ENCODE measurements at regions not wholly inside any gene's neighbourhood (a gene's known extent, or its start where the extent isn't known, plus 50 kb on each side); places are given as distances from the start of the nearest gene placed in this dataset.

DNA sequence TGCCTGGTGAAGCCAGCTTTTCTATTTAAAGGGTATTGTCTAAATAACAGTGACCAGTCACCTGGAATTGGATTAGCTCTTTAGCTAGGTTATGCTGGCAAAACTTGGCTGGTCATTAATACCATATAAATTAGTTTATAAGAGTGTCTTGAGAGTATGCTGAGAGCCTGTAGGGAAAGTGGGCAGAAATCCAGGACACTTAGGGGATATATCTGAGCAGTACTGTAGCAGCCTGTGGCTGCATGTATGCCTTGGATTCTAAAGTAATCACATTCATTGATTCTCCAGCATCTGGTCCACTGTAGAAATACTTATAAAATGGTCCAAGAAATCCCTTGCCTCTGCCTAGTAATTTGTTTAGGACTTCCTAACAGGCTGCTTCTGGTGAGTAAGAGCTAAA lies 288.9 kb upstream of the DMAC1 start:
- DNase-seq (ENCODE audit: low spot score): no peak

- no peak for DNase-seq (ENCODE audit: low spot score)
Observed at GRCh38 chr9:8085986-8086385, 286.4 kb upstream of the DMAC1 start.

- no peak for DNase-seq (ENCODE audit: low spot score)
Observed at GRCh38 chr9:8078641-8079140, 279.1 kb upstream of the DMAC1 start.

DNA sequence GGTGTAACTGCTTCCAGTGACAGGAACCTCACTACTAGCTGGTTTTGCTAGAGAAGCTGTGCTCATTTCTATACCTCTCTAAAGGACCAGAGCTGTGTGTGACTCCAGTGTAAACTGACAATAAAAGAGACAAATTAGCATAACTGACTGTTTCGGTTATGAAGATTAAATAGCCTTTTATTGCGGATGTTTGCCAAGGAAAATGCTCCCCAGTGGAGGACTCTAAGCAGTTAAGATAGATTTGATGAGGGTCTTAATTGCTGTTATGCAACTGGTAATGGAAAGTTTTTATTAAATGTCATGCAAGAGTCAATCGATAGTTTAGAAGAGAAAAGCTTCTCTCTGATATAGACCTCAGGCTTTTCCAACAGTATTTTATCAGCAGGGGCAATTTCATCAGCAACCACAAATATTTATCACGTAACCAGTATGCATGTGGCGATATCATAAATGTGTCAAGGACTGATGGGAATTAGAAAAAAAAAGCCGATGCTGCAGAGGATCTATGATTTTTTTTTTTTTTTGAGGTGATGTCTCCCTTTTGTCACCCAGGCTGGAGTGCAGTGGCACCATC lies 275.2 kb upstream of the DMAC1 start:
- DNase-seq (ENCODE audit: low spot score): no peak

DNA sequence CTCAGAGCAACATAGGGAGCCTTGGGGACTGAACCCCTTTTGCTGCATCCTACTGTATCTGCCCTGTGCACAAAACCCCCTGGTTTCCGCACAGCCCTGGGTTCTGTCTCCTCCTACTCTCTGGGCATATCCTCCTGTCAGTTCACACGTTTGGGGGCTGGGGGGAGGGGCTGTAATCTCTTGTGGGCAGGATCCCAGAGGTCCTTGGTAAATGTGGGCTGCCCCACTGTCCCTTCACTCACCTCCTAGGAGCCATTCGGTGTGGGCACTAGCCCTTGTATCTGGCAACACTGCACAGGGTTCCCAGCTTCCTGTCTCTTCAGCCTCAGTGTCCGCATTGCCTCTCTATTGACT lies 271.8 kb upstream of the DMAC1 start:
- DNase-seq (ENCODE audit: low spot score): no peak

DNA sequence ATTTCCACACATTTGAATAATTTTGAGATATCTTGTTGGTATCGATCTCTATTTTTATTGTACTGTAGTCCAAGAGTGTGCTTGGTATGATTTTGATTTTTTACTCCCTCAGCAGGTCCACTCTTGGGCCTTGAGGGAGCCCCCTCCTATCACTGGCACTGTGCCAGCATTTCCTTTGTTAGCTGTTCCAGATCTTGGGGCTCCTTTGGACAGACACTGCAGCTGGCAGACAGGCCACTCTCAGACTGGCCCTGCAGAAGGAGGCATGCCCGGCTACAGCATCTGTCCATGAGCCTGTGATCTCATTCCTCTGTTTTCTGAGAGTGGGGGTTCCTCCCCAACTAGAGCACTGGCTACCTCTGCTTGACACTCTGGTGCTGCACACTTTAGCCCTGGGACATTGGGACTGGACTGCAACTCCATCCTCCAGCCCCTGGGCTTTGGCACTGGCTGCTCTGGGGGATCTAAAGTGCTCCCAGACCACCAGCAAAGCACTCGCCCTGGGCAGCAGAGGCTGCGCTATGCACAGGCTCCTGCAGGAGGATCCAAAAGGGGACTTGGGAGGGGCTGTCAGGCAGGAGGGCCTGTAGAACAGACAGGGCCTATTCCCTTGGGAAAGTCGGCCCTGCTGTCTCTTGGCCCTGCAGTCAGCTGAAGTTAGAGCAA lies 271.3 kb upstream of the DMAC1 start:
- peak; percentile 72 for DNase-seq (ENCODE audit: low spot score)

DNA sequence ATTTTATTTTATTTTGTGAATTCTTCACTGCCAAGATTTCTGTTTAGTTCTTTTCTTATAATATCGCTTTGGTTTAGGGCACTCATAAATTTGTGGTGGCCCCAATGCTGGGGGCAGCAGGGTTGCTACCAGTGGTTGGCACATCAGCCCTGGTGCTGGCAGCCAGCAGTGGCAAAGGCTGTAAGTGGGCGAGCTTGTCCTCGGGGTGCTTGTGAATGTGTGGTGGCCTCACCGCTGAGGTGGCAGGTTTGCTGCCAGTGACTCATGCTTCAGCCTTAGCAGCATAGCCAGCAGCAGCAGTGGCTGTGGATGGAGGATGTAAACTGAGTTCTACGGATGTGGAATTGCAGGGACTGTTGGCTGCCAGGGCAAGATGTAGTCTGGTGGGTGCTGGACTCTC lies 262.9 kb upstream of the DMAC1 start:
- no peak for DNase-seq (ENCODE audit: low spot score)

GRCh38 chr9:8053501-8053900 lies 253.9 kb upstream of the DMAC1 start:
- no peak for DNase-seq (ENCODE audit: low spot score)

DNA sequence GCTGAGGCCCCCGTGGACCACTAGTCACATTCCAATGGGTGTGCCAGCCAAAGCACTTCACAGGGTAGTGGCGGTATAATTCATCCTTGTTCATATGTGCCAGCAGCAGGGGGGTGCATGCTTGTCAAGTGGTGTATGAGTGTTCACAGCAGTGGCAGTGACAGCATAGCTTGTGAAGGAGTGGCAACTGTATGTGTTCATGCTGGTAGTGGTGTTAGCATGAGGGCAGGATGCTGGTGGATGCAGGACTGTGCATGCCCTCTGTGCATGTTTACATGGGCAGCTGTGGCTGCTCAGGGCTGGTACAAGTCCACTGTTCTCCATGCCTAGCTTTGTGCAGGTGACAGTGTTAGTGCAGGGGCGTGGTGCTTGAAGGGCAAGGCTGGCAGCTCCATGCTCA lies 253.4 kb upstream of the DMAC1 start:
- no peak for DNase-seq (ENCODE audit: low spot score)

DNA sequence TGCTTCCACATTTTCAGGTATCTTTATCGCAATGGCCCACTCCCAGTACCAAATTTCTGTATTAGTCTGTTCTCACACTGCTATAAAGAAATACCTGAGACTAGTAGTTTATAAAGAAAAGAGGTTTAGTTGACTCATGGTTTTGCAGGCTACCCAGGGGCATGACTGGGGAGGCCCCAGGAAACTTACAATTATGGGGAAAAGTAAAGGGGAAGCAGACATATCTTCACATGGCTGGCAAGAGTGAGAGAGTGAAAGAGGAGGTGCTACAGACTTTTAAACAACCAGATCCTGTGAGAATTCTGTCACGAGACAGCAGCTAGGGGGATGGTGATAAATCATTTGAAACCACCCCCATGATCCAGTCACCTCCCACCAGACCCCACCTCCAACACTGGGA lies 238.2 kb upstream of the DMAC1 start:
- no peak for DNase-seq (ENCODE audit: low spot score)

DNA sequence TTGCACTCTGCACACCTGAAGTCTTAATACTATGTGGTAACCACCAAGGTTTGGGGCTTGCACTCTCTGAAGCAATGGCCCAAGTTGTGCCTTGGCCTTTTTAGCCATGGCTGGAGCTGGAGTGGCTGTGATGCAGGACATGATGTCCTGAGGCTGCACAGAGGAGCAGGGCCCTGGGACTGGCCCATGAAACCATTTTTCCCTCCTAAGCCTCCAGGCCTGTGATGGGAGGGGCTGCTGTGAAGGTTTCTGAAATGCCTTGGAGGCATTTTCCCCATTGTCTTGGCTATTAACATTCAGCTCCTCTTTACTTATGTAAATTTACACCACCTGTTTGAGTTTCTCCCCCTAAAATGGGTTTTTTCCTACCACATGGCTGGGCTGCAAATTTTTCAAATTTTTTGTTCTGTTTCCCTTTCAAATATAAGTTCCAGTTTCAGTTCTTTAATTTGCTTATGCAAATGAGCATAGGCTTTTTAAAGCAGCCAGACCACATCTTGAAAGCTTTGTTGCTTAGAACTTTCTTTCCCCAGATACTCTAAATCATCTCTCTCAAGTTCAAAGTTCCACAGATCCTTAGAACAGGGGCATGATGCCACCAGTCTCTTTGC lies 237.4 kb upstream of the DMAC1 start:
- no peak for DNase-seq (ENCODE audit: low spot score)

DNA sequence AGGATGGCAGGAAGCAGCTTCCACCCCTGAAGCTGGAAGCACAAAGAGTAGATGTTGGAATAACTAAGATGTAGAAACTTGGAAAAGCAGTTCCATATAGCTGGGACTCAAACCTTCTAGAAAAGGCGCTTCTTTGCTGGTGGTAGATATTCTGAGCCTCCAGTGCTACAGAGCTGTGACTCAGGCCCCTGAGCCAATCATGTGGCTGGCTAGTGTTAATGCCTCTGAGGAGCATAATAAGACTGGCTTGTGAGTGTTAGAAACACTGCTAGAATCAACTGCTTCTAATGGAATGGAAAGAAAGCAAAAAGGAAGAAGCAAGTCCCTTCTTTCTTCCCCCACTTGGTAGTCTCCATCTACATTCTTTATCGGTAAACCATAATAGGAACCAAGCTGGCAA lies 234.2 kb upstream of the DMAC1 start:
- DNase-seq (ENCODE audit: low spot score): no peak

DNA sequence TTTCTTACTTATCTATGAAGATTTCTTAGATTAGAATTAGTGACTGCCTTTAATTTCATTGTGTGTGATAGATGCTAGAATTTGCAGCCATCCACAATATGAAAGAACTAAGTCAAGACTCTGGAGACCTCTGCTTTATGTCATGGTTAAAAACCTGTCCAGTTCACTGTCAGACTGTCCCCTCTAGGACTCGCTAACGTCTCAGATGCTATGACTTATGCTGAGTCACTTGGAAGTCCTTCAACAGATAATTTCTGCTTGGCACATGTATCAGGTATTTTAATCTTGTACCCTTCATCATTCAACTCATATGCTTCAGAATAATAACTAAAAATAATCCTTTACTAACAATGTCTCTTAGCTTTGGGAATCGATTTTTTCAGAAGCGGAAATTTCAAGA lies 230.5 kb upstream of the DMAC1 start:
- DNase-seq (ENCODE audit: low spot score): no peak

DNA sequence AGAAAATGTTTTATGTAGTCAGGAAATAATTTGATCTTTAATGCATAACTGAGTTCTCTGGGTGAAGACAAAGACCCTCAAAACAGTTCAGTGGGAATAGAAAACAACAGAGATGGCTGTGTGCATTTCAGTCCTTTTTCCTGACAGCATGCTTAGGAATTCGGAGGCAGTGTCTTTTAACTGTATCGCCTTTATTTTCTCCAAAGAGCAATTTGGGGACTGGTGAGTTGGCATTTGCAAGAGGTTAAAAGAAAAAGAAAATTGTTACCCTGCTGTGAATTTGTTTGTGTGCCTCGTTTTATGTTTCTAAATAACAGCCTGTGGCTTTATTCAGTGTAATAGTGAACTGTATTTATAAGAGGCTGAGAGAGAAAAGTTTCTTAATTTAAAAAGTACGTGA lies 227.8 kb upstream of the DMAC1 start:
- no peak for DNase-seq (ENCODE audit: low spot score)

GRCh38 chr9:8025551-8025950 lies 226.0 kb upstream of the DMAC1 start:
- DNase-seq (ENCODE audit: low spot score): no peak

GRCh38 chr9:8020186-8020585 lies 220.6 kb upstream of the DMAC1 start:
- no peak for DNase-seq (ENCODE audit: low spot score)

- no peak for DNase-seq (ENCODE audit: low spot score)
Observed at GRCh38 chr9:8019636-8020035, 220.1 kb upstream of the DMAC1 start.

DNA sequence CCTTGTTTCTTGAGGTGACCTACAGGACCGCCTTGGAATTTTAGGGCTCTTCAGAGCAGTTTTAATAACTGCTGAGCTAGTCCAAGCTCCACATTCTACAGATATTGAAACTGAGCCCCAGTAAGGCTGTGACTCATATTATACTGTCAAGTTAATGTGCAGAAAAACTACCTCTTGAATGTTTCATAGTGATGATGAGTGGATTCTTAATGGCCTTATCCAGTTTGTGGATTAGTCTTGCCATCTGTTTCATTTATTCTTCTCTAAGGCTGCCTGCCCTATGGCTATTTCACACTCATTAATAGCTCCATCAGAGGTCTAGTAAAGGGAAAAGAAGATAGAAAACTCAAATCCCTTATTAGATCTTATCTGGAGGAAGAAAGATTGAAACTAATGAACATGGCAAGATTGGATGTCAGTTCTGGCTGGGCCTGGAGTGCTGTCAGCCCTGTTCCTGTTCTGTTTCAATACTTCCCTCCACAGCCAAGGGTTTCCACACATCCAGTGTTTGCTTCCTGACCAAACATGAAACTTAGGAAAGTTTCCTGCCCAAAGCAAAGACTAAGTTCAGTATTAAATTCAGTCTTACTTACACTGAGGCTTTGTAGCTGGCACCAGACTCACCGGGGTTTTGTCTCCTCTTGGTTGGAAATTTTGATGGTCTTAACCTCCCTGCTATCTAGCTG lies 215.6 kb upstream of the DMAC1 start:
- no peak for DNase-seq (ENCODE audit: low spot score)

DNA sequence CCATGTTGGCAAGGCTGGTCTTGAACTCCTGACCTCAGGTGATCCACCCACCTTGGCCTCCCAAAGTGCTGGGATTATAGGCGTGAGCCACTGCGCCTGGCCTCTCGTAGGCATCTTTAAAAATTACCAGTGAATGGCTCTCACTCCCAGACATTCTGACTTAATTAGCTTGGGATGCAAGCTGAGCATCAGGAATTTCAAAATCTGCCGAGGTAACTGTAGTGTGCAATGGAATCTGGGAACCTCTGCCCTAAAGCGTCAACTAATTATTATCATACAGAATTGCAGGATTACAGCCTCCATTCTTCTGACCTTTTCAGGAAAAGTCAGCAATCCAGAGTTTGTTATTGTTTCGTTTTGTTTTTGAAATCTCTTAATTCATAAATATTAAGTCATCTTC lies 213.4 kb upstream of the DMAC1 start:
- DNase-seq (ENCODE audit: low spot score): no peak

GRCh38 chr9:8011974-8012373 lies 212.4 kb upstream of the DMAC1 start:
- no peak for DNase-seq (ENCODE audit: low spot score)

- DNase-seq (ENCODE audit: low spot score): peak; percentile 25
Observed at GRCh38 chr9:7996558-7996957, 197.0 kb upstream of the DMAC1 start.

DNA sequence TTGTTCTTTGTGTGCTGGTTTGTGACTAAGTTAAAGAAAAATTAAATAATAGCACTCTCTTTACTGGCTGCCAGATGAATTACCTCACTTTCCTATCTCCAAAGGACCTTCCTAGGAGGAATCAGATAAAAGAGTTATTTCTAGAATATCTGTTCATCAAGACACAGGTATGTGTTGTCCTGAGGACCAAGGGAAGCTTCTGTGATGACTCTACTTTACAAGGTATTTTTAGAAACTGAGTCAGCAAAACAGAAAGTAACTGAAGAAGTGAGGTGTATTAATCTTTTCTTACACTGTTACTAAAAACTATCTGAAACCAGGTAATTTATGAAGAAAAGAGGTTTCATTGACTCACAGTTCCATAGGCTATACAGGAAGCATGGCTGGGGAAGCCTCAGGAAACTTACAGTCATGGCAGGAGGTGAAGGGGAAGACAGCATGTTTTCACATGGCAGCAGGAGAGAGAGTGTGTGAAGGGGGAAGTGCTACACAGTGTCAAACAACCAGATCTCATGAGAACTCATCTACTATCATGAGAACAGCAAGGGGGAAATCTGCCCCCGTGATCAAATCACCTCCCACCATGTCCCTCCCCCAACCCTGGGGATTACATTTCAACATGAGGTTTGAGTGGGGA lies 189.2 kb upstream of the DMAC1 start:
- DNase-seq (ENCODE audit: low spot score): no peak

- DNase-seq (ENCODE audit: low spot score): no peak
Observed at GRCh38 chr9:7984692-7985091, 185.1 kb upstream of the DMAC1 start.
